ENCODE measurements at regions not wholly inside any gene's neighbourhood (a gene's known extent, or its start where the extent isn't known, plus 50 kb on each side); places are given as distances from the start of the nearest gene placed in this dataset.

DNA sequence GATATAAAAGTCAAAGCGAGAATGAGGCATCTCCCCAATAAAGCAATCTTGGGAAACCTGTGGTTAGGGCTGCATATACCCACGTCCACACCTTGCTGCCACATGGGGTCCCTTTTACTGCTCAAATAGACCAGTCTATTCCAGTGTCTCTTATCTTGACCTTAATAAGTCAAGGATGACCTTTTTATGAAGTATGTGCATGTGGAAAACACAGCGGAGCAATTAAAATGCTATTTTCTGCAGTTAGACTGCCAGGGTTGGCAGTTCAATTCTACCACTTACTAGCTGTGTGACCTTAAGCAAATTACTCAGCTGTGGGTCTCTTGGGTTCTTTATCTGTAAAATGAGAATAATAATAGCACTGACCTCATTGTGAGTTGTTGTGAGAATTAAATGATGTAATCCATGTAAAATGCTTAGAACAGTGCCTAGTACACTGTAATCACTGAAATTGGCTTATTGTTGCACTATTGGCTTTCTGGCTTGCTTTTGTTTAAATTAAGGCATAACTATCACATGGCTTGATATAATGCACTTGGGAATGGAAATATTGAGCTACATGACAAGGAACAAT lies 67.8 kb upstream of the HSPB3 start:
- TF ChIP-seq, protein P1, sequence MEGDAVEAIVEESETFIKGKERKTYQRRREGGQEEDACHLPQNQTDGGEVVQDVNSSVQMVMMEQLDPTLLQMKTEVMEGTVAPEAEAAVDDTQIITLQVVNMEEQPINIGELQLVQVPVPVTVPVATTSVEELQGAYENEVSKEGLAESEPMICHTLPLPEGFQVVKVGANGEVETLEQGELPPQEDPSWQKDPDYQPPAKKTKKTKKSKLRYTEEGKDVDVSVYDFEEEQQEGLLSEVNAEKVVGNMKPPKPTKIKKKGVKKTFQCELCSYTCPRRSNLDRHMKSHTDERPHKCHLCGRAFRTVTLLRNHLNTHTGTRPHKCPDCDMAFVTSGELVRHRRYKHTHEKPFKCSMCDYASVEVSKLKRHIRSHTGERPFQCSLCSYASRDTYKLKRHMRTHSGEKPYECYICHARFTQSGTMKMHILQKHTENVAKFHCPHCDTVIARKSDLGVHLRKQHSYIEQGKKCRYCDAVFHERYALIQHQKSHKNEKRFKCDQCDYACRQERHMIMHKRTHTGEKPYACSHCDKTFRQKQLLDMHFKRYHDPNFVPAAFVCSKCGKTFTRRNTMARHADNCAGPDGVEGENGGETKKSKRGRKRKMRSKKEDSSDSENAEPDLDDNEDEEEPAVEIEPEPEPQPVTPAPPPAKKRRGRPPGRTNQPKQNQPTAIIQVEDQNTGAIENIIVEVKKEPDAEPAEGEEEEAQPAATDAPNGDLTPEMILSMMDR (IDR thresholded peaks at IDR 0.05): no peak
- TF ChIP-seq POLR2A (IDR thresholded peaks at IDR 0.05): no peak

Measured in heart left ventricle (tissue), 13 donors.